ENCODE measurements at regions not wholly inside any gene's neighbourhood (a gene's known extent, or its start where the extent isn't known, plus 50 kb on each side); places are given as distances from the start of the nearest gene placed in this dataset.

GRCh38 chr7:131787101-131787500, 230.7 kb upstream of the PODXL start:
- ChIA-PET POLR2A (ENCODE audit: low non-redundant PET) (no interaction called here), CTCF (no interaction called here)
- H3K27me3 ChIP-seq (replicated peaks; ENCODE audit: insufficient read depth, low read depth, low read length, poor library complexity) = peaks cover under 1% of the 10 kb centered on the region
- no peaks in the 10 kb centered on the region for H3K9me3 ChIP-seq (ENCODE audit: low read depth, low read length, poor library complexity, severe bottlenecking)
- BruUV-seq (replicated peaks) = no TSS peak
- no peak overlapping the region for H3K27ac ChIP-seq (ENCODE audit: low read depth, low read length, poor library complexity, severe bottlenecking)
- no peak for DNase-seq (ENCODE audit: low spot score)
- no peaks in the 10 kb centered on the region for H3K36me3 ChIP-seq (ENCODE audit: insufficient read depth, low read length, poor library complexity, severe bottlenecking)
- H3K4me1 ChIP-seq (ENCODE audit: insufficient read depth, low read length, poor library complexity, severe bottlenecking) = no peaks in the 10 kb centered on the region
- intact Hi-C loops (cut with micrococcal nuclease; ENCODE audit: unreplicated experiment) = no loop called here
- TF ChIP-seq EZH2 (IDR thresholded peaks at IDR 0.05; ENCODE audit: borderline replicate concordance, low read depth, low read length, poor library complexity, severe bottlenecking) (no peak), CTCF (conservative IDR thresholded peaks at IDR 0.05; ENCODE audit: low read depth, low read length) (no peak)
- no peak overlapping the region for H3K4me3 ChIP-seq (ENCODE audit: low read depth, low read length, poor library complexity, severe bottlenecking)

- no TSS peak for BruUV-seq (replicated peaks)
- Histone ChIP-seq H3K4me1 (ENCODE audit: insufficient read depth, low read length, poor library complexity, severe bottlenecking) (no peaks in the 10 kb centered on the region), H3K9me3 (ENCODE audit: low read depth, low read length, poor library complexity, severe bottlenecking) (no peaks in the 10 kb centered on the region), H3K27me3 (replicated peaks; ENCODE audit: insufficient read depth, low read depth, low read length, poor library complexity) (peaks cover 9% of the 10 kb centered on the region), H3K4me3 (ENCODE audit: low read depth, low read length, poor library complexity, severe bottlenecking) (no peak overlapping the region), H3K27ac (ENCODE audit: low read depth, low read length, poor library complexity, severe bottlenecking) (no peak overlapping the region), H3K36me3 (ENCODE audit: insufficient read depth, low read length, poor library complexity, severe bottlenecking) (no peaks in the 10 kb centered on the region)
- POLR2A ChIA-PET (ENCODE audit: low non-redundant PET) = no interaction called here
- TF ChIP-seq EZH2 (IDR thresholded peaks at IDR 0.05; ENCODE audit: borderline replicate concordance, low read depth, low read length, poor library complexity, severe bottlenecking) = no peak
- no peak for TF ChIP-seq CTCF (conservative IDR thresholded peaks at IDR 0.05; ENCODE audit: low read depth, low read length)
- CTCF ChIA-PET = no interaction called here
- intact Hi-C loops (cut with micrococcal nuclease; ENCODE audit: unreplicated experiment) = no loop called here
- DNase-seq (ENCODE audit: low spot score) = no peak
These were observed 229.8 kb upstream of the PODXL start for GRCh38 chr7:131786204-131786603.

- no peaks in the 10 kb centered on the region for H3K4me1 ChIP-seq (ENCODE audit: insufficient read depth, low read length, poor library complexity, severe bottlenecking)
- BruUV-seq (replicated peaks) = no TSS peak
- peaks cover 23% of the 10 kb centered on the region for H3K27me3 ChIP-seq (replicated peaks; ENCODE audit: insufficient read depth, low read depth, low read length, poor library complexity)
- no peaks in the 10 kb centered on the region for H3K9me3 ChIP-seq (ENCODE audit: low read depth, low read length, poor library complexity, severe bottlenecking)
- no peak overlapping the region for H3K27ac ChIP-seq (ENCODE audit: low read depth, low read length, poor library complexity, severe bottlenecking)
- ChIA-PET POLR2A (ENCODE audit: low non-redundant PET) (no interaction called here), CTCF (no interaction called here)
- H3K4me3 ChIP-seq (ENCODE audit: low read depth, low read length, poor library complexity, severe bottlenecking) = no peak overlapping the region
- DNase-seq (ENCODE audit: low spot score) = no peak
- intact Hi-C loops (cut with micrococcal nuclease; ENCODE audit: unreplicated experiment) = no loop called here
- H3K36me3 ChIP-seq (ENCODE audit: insufficient read depth, low read length, poor library complexity, severe bottlenecking) = no peaks in the 10 kb centered on the region
- TF ChIP-seq EZH2 (IDR thresholded peaks at IDR 0.05; ENCODE audit: borderline replicate concordance, low read depth, low read length, poor library complexity, severe bottlenecking) (no peak), CTCF (conservative IDR thresholded peaks at IDR 0.05; ENCODE audit: low read depth, low read length) (no peak)
These were observed 222.2 kb upstream of the PODXL start for GRCh38 chr7:131778601-131779000.

All from A673 (cell line).